Astrocyte (in vitro differentiated cells and primary cell): ENCODE measurements at regions not wholly inside any gene's neighbourhood (a gene's known extent, or its start where the extent isn't known, plus 50 kb on each side); places are given as distances from the start of the nearest gene placed in this dataset.

Experiments used
- CTCF ChIP-seq: IDR thresholded peaks from 2 replicates; pipeline ENCODE4 v1.5.1; 2011; ENCODE audit warnings: low read depth, mild to moderate bottlenecking, inconsistent platforms, low read length, moderate library complexity; ENCODE audit not compliant: insufficient read depth
- EZH2 ChIP-seq: IDR thresholded peaks from 2 replicates; pipeline ENCODE4 v1.6.1; 2012; ENCODE audit warnings: mild to moderate bottlenecking, low read length, inconsistent platforms; ENCODE audit not compliant: insufficient read depth

- TF ChIP-seq EZH2: no peak
- TF ChIP-seq CTCF: no peak
Measured at GRCh38 chr7:41628901-41629300, 74.0 kb downstream of the INHBA start.
